ENCODE measurements at regions not wholly inside any gene's neighbourhood (a gene's known extent, or its start where the extent isn't known, plus 50 kb on each side); places are given as distances from the start of the nearest gene placed in this dataset.

DNA sequence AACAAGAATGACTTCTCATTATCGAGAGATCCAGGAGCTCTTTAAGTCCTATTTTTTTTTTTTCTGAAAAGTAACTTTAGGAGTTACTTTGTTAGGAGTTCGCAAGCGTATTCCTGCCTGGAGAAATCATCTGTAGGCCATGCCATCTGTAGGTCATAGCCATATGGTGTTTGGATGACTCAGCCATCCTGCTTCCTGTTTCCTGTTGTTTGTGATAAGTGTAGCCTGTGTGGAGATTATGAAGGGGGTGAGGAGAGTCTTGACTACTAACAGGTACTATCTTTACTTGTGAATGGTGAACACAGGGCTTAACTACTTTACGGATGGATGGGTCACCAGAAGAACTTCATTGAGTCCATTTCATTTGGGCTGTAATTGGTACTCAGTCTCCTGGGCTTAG, 327.2 kb downstream of the PTPRU start:
- no peak for TF ChIP-seq POLR2AphosphoS5 (IDR thresholded peaks at IDR 0.05)
- TF ChIP-seq, protein P1, sequence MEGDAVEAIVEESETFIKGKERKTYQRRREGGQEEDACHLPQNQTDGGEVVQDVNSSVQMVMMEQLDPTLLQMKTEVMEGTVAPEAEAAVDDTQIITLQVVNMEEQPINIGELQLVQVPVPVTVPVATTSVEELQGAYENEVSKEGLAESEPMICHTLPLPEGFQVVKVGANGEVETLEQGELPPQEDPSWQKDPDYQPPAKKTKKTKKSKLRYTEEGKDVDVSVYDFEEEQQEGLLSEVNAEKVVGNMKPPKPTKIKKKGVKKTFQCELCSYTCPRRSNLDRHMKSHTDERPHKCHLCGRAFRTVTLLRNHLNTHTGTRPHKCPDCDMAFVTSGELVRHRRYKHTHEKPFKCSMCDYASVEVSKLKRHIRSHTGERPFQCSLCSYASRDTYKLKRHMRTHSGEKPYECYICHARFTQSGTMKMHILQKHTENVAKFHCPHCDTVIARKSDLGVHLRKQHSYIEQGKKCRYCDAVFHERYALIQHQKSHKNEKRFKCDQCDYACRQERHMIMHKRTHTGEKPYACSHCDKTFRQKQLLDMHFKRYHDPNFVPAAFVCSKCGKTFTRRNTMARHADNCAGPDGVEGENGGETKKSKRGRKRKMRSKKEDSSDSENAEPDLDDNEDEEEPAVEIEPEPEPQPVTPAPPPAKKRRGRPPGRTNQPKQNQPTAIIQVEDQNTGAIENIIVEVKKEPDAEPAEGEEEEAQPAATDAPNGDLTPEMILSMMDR (IDR thresholded peaks at IDR 0.05 in 8 of 11, conservative IDR thresholded peaks at IDR 0.05 in 3 of 11): no peak
- TF ChIP-seq POLR2A (IDR thresholded peaks at IDR 0.05): no peak

Data from spleen (tissue), 7 donors.